ENCODE measurements at regions not wholly inside any gene's neighbourhood (a gene's known extent, or its start where the extent isn't known, plus 50 kb on each side); places are given as distances from the start of the nearest gene placed in this dataset.

- intact Hi-C loops (cut with DNase I; ENCODE audit: low total_unique reads) = no loop called here
- no peaks in the 10 kb centered on the region for H3K27me3 ChIP-seq
- H3K4me3 ChIP-seq = no peak overlapping the region
- no peaks in the 10 kb centered on the region for H3K4me1 ChIP-seq
- no peaks in the 10 kb centered on the region for H3K9me3 ChIP-seq
- no peak for DNase-seq
- TF ChIP-seq POLR2A (IDR thresholded peaks at IDR 0.05) = no peak
- TF ChIP-seq, protein P1, sequence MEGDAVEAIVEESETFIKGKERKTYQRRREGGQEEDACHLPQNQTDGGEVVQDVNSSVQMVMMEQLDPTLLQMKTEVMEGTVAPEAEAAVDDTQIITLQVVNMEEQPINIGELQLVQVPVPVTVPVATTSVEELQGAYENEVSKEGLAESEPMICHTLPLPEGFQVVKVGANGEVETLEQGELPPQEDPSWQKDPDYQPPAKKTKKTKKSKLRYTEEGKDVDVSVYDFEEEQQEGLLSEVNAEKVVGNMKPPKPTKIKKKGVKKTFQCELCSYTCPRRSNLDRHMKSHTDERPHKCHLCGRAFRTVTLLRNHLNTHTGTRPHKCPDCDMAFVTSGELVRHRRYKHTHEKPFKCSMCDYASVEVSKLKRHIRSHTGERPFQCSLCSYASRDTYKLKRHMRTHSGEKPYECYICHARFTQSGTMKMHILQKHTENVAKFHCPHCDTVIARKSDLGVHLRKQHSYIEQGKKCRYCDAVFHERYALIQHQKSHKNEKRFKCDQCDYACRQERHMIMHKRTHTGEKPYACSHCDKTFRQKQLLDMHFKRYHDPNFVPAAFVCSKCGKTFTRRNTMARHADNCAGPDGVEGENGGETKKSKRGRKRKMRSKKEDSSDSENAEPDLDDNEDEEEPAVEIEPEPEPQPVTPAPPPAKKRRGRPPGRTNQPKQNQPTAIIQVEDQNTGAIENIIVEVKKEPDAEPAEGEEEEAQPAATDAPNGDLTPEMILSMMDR (IDR thresholded peaks at IDR 0.05) = no peak
- H3K36me3 ChIP-seq (ENCODE audit: low read depth, missing control alignments) = no peaks in the 10 kb centered on the region
- H3K27ac ChIP-seq = no peak overlapping the region
Observed at GRCh38 chr4:116444117-116444516, 641.3 kb downstream of the TRAM1L1 start.

- H3K36me3 ChIP-seq (ENCODE audit: low read depth, missing control alignments) = no peaks in the 10 kb centered on the region
- no peak overlapping the region for H3K27ac ChIP-seq
- no peaks in the 10 kb centered on the region for H3K4me1 ChIP-seq
- 83 to 90% methylated on average over 1 of the region's 1 CpG for WGBS, 2 donors
- H3K27me3 ChIP-seq = no peaks in the 10 kb centered on the region
- H3K4me3 ChIP-seq = no peak overlapping the region
- H3K9me3 ChIP-seq = no peaks in the 10 kb centered on the region
- TF ChIP-seq, protein P1 (IDR thresholded peaks at IDR 0.05) = no peak
- no peak for TF ChIP-seq POLR2A (IDR thresholded peaks at IDR 0.05)
- no peak for DNase-seq
- intact Hi-C loops (cut with DNase I; ENCODE audit: low total_unique reads) = no loop called here
Observed at GRCh38 chr4:116438981-116439729, 646.2 kb downstream of the TRAM1L1 start.

- no peaks in the 10 kb centered on the region for H3K36me3 ChIP-seq (ENCODE audit: low read depth, missing control alignments)
- 37 to 59% methylated on average over 2 of the region's 2 CpGs for WGBS, 2 donors
- no peaks in the 10 kb centered on the region for H3K4me1 ChIP-seq
- no peak for TF ChIP-seq POLR2A (IDR thresholded peaks at IDR 0.05)
- DNase-seq = no peak
- H3K4me3 ChIP-seq = no peak overlapping the region
- no peaks in the 10 kb centered on the region for H3K9me3 ChIP-seq
- intact Hi-C loops (cut with DNase I; ENCODE audit: low total_unique reads) = no loop called here
- no peaks in the 10 kb centered on the region for H3K27me3 ChIP-seq
- H3K27ac ChIP-seq = no peak overlapping the region
Observed at GRCh38 chr4:116438417-116438816, 647.0 kb downstream of the TRAM1L1 start.

DNA sequence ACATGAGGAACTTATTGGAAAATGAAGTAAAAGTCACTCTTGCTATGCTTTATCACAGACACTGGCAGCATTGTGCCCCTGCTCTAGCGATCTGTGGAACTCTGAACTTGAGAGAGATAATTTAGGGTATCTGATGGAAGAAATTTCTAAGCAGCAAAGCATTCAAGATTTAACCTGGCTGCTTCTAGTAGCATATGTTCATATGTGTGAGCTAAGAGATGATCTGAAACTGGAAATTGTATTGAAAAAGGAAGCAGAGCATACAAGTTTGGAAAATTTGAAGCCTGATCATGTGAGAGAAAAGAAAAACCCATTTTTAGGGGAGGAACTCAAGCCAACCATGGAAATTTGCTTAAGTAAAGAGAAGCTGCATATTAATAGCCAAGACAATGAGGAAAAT, 657.7 kb downstream of the TRAM1L1 start:
- no peak for DNase-seq
- WGBS, 2 donors = 86% methylated on average over 1 of the region's 1 CpG
- no peak overlapping the region for H3K4me3 ChIP-seq
- TF ChIP-seq POLR2A (IDR thresholded peaks at IDR 0.05) = no peak
- TF ChIP-seq, protein P1 (IDR thresholded peaks at IDR 0.05) = no peak
- intact Hi-C loops (cut with DNase I; ENCODE audit: low total_unique reads) = no loop called here
- H3K27ac ChIP-seq = no peak overlapping the region
- no peaks in the 10 kb centered on the region for H3K27me3 ChIP-seq
- H3K36me3 ChIP-seq (ENCODE audit: low read depth, missing control alignments) = no peaks in the 10 kb centered on the region
- no peaks in the 10 kb centered on the region for H3K4me1 ChIP-seq
- H3K9me3 ChIP-seq = no peaks in the 10 kb centered on the region

- TF ChIP-seq, protein P1 (IDR thresholded peaks at IDR 0.05) = no peak
- no peak for TF ChIP-seq POLR2A (IDR thresholded peaks at IDR 0.05)
- no peak for DNase-seq
- Histone ChIP-seq H3K36me3 (ENCODE audit: low read depth, missing control alignments) (no peaks in the 10 kb centered on the region), H3K27ac (no peak overlapping the region), H3K4me3 (no peak overlapping the region), H3K9me3 (no peaks in the 10 kb centered on the region), H3K4me1 (no peaks in the 10 kb centered on the region), H3K27me3 (no peaks in the 10 kb centered on the region)
- WGBS, 2 donors = 71 to 72% methylated on average over 2 of the region's 2 CpGs
- intact Hi-C loops (cut with DNase I; ENCODE audit: low total_unique reads) = no loop called here
Observed at GRCh38 chr4:116413222-116413621, 672.2 kb downstream of the TRAM1L1 start.
